ENCODE measurements at regions not wholly inside any gene's neighbourhood (a gene's known extent, or its start where the extent isn't known, plus 50 kb on each side); places are given as distances from the start of the nearest gene placed in this dataset.

- H3K36me3 ChIP-seq (ENCODE audit: control insufficient read depth, insufficient read depth, low read length): no peaks in the 10 kb centered on the region
- TF ChIP-seq CTCF (IDR thresholded peaks at IDR 0.05): no peak
These were observed 131.1 kb downstream of the FOXD1 start for GRCh38 chr5:73317523-73317922.

GRCh38 chr5:73314395-73315257 is 134.0 kb downstream of the FOXD1 start:
- Histone ChIP-seq H3K79me2 (no peaks in the 10 kb centered on the region), H3K27me3 (ENCODE audit: control insufficient read depth, insufficient read depth, low read length) (peaks cover 2% of the 10 kb centered on the region), H3K4me3 (ENCODE audit: low read depth, low read length) (no peak overlapping the region), H3K9me3 (ENCODE audit: control insufficient read depth, low read length) (no peaks in the 10 kb centered on the region), H2AFZ (no peak overlapping the region), H3K27ac (no peak overlapping the region), H3K36me3 (ENCODE audit: control insufficient read depth, insufficient read depth, low read length) (no peaks in the 10 kb centered on the region), H3K4me2 (ENCODE audit: low read length) (no peak overlapping the region), H3K9ac (no peak overlapping the region), H3K4me1 (no peaks in the 10 kb centered on the region)
- no peak for TF ChIP-seq CTCF (IDR thresholded peaks at IDR 0.05)

More at GRCh38 chr5:73317523-73317922, 131.1 kb downstream of the FOXD1 start:
- Histone ChIP-seq H3K27me3 (ENCODE audit: control insufficient read depth, insufficient read depth, low read length) (peaks cover 2% of the 10 kb centered on the region), H3K27ac (no peak overlapping the region), H3K9ac (no peak overlapping the region), H3K9me3 (ENCODE audit: control insufficient read depth, low read length) (no peaks in the 10 kb centered on the region), H3K4me2 (ENCODE audit: low read length) (no peak overlapping the region), H3K79me2 (no peaks in the 10 kb centered on the region), H3K4me1 (no peaks in the 10 kb centered on the region), H2AFZ (no peak overlapping the region), H3K4me3 (ENCODE audit: low read depth, low read length) (no peak overlapping the region)

GRCh38 chr5:73312872-73313510 is 135.6 kb downstream of the FOXD1 start:
- Histone ChIP-seq H3K9me3 (ENCODE audit: control insufficient read depth, low read length) (no peaks in the 10 kb centered on the region), H3K27me3 (ENCODE audit: control insufficient read depth, insufficient read depth, low read length) (peaks cover 2% of the 10 kb centered on the region), H3K27ac (no peak overlapping the region), H3K36me3 (ENCODE audit: control insufficient read depth, insufficient read depth, low read length) (no peaks in the 10 kb centered on the region), H3K4me3 (ENCODE audit: low read depth, low read length) (no peak overlapping the region), H3K4me2 (ENCODE audit: low read length) (no peak overlapping the region), H3K9ac (no peak overlapping the region), H3K4me1 (no peaks in the 10 kb centered on the region), H3K79me2 (no peaks in the 10 kb centered on the region), H2AFZ (no peak overlapping the region)
- no peak for TF ChIP-seq CTCF (IDR thresholded peaks at IDR 0.05)

GRCh38 chr5:73312146-73312871 is 136.3 kb downstream of the FOXD1 start:
- no peak overlapping the region for H3K4me2 ChIP-seq (ENCODE audit: low read length)
- H3K4me1 ChIP-seq: no peaks in the 10 kb centered on the region
- TF ChIP-seq CTCF (IDR thresholded peaks at IDR 0.05): no peak
- peaks cover 2% of the 10 kb centered on the region for H3K27me3 ChIP-seq (ENCODE audit: control insufficient read depth, insufficient read depth, low read length)
- no peak overlapping the region for H3K9ac ChIP-seq
- no peak overlapping the region for H3K4me3 ChIP-seq (ENCODE audit: low read depth, low read length)
- H3K9me3 ChIP-seq (ENCODE audit: control insufficient read depth, low read length): no peaks in the 10 kb centered on the region
- H3K27ac ChIP-seq: no peak overlapping the region
- H2AFZ ChIP-seq: no peak overlapping the region
- H3K79me2 ChIP-seq: no peaks in the 10 kb centered on the region
- H3K36me3 ChIP-seq (ENCODE audit: control insufficient read depth, insufficient read depth, low read length): no peaks in the 10 kb centered on the region

All from parathyroid adenoma (tissue), 2 donors.